DND-41 (cell line): ENCODE measurements at regions not wholly inside any gene's neighbourhood (a gene's known extent, or its start where the extent isn't known, plus 50 kb on each side); places are given as distances from the start of the nearest gene placed in this dataset.

Experiments used
- CTCF ChIP-seq: IDR thresholded peaks from 2 replicates; pipeline ENCODE4 v1.5.1; 2012; ENCODE audit warnings: borderline replicate concordance, low read length, moderate library complexity, mild to moderate bottlenecking; ENCODE audit not compliant: poor library complexity, severe bottlenecking; ENCODE audit errors: extremely low read depth
- EZH2 ChIP-seq: IDR thresholded peaks from 3 replicates; pipeline ENCODE4 v1.6.1; 2012; ENCODE audit warnings: borderline replicate concordance, low read depth, mild to moderate bottlenecking, moderate library complexity, low read length, inconsistent platforms; ENCODE audit not compliant: severe bottlenecking

DNA sequence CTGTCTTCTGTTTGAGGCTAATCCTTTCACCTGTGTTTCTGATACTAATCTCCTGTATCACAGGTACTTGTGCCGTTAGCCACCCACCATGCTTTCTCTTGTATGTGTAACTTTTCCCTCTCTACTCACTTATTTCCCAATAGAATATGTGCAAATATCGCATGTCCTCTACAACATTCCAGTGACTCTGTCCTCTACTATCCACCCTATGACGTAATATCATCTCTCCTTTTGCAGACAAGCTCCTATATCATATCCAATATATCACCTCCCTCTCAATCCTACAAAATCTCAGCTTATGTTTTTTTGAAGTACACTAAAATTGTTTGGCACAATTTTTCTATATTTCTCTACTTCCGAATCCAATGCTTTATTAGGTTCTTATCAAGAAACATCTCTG lies 232.6 kb upstream of the LRFN5 start:
- TF ChIP-seq CTCF (no peak), EZH2 (no peak)
